T-cell (primary cell): ENCODE measurements at regions not wholly inside any gene's neighbourhood (a gene's known extent, or its start where the extent isn't known, plus 50 kb on each side); places are given as distances from the start of the nearest gene placed in this dataset.

ENCODE experiments used
- ATAC-seq, 4 experiments: fragments of 200-7000 bp in 3 of 4; fragments of 150-1000 bp in 1 of 4; cut with Tn5 transposase; replicated peaks in 1 of 4; 1 replicate in 3 of 4; 2 replicates in 1 of 4; pipeline ENCODE4 v1.10.0; 2021; ENCODE audit warnings: moderate library complexity in 3 of 4, mild to moderate bottlenecking in 2 of 4, moderate number of reproducible peaks in 1 of 4
- CTCF ChIA-PET, 2 donors: fragments of 300-600 bp; sonication (Branson Sonifier 250); formaldehyde crosslinking; loops; one replicate each; lab custom pipeline; 2022; ENCODE audit warnings: antibody characterized with exemption in 2 of 2; lab: Charles Lee
- POLR2A ChIA-PET, 2 donors: fragments of 300-600 bp; sonication (Branson Sonifier 250); formaldehyde crosslinking; loops; one replicate each; lab custom pipeline; 2022; ENCODE audit warnings: antibody characterized with exemption in 2 of 2; lab: Charles Lee
- DNase-seq, 35 experiments: peaks; one replicate each; pipeline versions ENCODE4 v3.0.0 to v3.0.0-alpha.2; 2013 to 2023
- H3K27ac ChIP-seq: one replicate; pipeline ENCODE4 v1.5.1; 2013; ENCODE audit warnings: low read length
- H3K27me3 ChIP-seq, 2 experiments: replicated peaks in 1 of 2; 1 replicate in 1 of 2; 2 replicates in 1 of 2; pipeline versions ENCODE4 v1.6.1 to v1.7.0; 2013; ENCODE audit warnings: low read length in 1 of 2, mixed read lengths in 1 of 2; ENCODE audit not compliant: control insufficient read depth in 2 of 2, insufficient read depth in 2 of 2; ENCODE audit errors: extremely low read depth in 1 of 2
- H3K36me3 ChIP-seq, 2 donors: 1 replicate in 1 of 2; 2 replicates in 1 of 2; pipeline versions ENCODE4 v1.6.1 to v1.7.0; 2013; ENCODE audit warnings: low read length in 1 of 2; ENCODE audit not compliant: control insufficient read depth in 2 of 2, insufficient read depth in 1 of 2; ENCODE audit errors: extremely low read depth in 1 of 2
- H3K4me1 ChIP-seq, 2 experiments: 1 replicate in 1 of 2; 2 replicates in 1 of 2; pipeline versions ENCODE4 v1.6.1 to v1.7.0; 2013; ENCODE audit warnings: low read length in 2 of 2, mixed read lengths in 1 of 2; ENCODE audit not compliant: insufficient read depth in 2 of 2, control insufficient read depth in 1 of 2; ENCODE audit errors: extremely low read depth in 1 of 2
- H3K4me3 ChIP-seq, 2 donors: 1 replicate in 1 of 2; 2 replicates in 1 of 2; pipeline versions ENCODE4 v1.5.1 to v1.7.0; 2013; ENCODE audit warnings: mild to moderate bottlenecking in 2 of 2, low read length in 1 of 2, moderate library complexity in 1 of 2; ENCODE audit not compliant: control insufficient read depth in 1 of 2; ENCODE audit errors: extremely low read depth in 1 of 2
- H3K9me3 ChIP-seq: 2 replicates; pipeline ENCODE4 v1.7.0; 2013
- H3K27ac Mint-ChIP-seq, 2 donors: one replicate each; pipeline ENCODE4 v1.8.0; 2020 to 2021; ENCODE audit warnings: mild to moderate bottlenecking in 2 of 2, mixed read lengths in 2 of 2
- H3K27me3 Mint-ChIP-seq, 2 donors: one replicate each; pipeline ENCODE4 v1.8.0; 2021 to 2022; ENCODE audit warnings: mixed read lengths in 2 of 2
- H3K36me3 Mint-ChIP-seq: one replicate; pipeline ENCODE4 v1.8.0; 2021; ENCODE audit warnings: mixed read lengths
- H3K4me1 Mint-ChIP-seq, 3 donors: one replicate each; pipeline ENCODE4 v1.8.0; 2020 to 2022; ENCODE audit warnings: mixed read lengths in 3 of 3, mild to moderate bottlenecking in 1 of 3
- H3K4me3 Mint-ChIP-seq, 3 donors: one replicate each; pipeline ENCODE4 v1.8.0; 2020 to 2022; ENCODE audit warnings: mild to moderate bottlenecking in 3 of 3, mixed read lengths in 3 of 3, moderate library complexity in 3 of 3
- H3K9me3 Mint-ChIP-seq, 3 donors: one replicate each; pipeline ENCODE4 v1.8.0; 2020 to 2022; ENCODE audit warnings: mixed read lengths in 3 of 3
- WGBS: methylation state at CpG from one replicate; pipeline ENCODE4 v1.1.5; 2013; ENCODE audit warnings: missing lambda C conversion rate; ENCODE audit not compliant: insufficient coverage; 5-methylcytosine and 5-hydroxymethylcytosine counted together

DNA sequence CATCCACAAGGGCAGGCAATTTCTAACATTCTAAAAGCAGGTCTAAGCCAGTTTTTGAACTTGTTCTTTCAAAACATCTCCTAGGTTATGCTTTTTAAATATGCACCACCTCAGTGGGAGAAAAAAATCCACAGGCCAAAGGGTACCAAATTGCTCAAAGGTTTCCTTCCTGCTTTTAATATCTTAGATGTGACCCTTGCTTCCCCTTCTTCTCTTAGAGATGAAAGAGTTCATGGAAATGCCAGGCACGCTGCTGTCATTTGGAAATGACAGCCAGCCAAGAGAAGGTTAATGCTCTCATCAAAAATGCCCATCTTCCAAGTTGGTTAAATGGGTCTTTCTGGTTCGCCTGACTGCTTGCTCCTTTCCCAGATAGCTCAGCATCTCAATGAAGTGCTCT is 497.1 kb downstream of the CD83 start:
- POLR2A ChIA-PET = interaction anchor here in 1 of 2 donors (0.7 kb wide), 1 partner anchor 10 kb away, joined by 3 read pairs; no protein-coding TSS in a partner anchor
- no peak overlapping the region for H3K4me3 Mint-ChIP-seq

DNA sequence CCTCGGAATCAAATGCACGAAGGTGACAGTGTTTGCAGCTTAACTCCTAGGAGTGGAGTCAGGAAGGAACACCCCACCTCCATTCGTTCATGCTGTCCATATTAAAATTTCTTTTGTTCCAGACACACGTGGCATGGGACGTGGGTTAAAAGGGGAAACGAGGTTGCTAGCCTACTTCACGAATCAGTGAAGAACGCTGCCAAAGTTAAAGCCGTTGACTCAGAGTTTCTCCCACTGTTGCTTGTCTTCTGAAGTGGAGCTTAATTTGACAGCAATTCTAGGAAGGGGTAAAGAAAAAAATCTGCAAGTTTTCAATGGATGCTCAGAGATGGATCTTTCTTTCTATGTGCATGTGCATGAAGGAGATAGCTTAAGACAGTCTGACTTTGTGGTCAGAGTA is 499.1 kb downstream of the CD83 start:
- POLR2A ChIA-PET = no interaction called here
- H3K4me3 Mint-ChIP-seq = no peak overlapping the region

More for the DNA sequence above, 497.1 kb downstream of the CD83 start:
- H3K4me1 Mint-ChIP-seq = peaks cover 0 to 16% (median 3%) of the 10 kb centered on the region in 3 donors
- Histone ChIP-seq H3K36me3 (no peaks in the 10 kb centered on the region), H3K4me3 (no peak overlapping the region), H3K27me3 (peaks cover 0 to 3% of the 10 kb centered on the region in 2 experiments), H3K9me3 (no peaks in the 10 kb centered on the region), H3K27ac (no peak overlapping the region), H3K4me1 (no peaks in the 10 kb centered on the region)
- DNase-seq = no peak
- no peak for ATAC-seq
- no peak overlapping the region for H3K27ac Mint-ChIP-seq
- no peaks in the 10 kb centered on the region for H3K36me3 Mint-ChIP-seq
- no peaks in the 10 kb centered on the region for H3K27me3 Mint-ChIP-seq
- peaks cover 4 to 10% (median 7%) of the 10 kb centered on the region in 3 donors for H3K9me3 Mint-ChIP-seq
- 78% methylated on average over 2 of the region's 2 CpGs for WGBS
- CTCF ChIA-PET = interaction anchor here in 1 of 2 donors (0.7 kb wide), 1 partner anchor 61 kb away, joined by 3 read pairs; no protein-coding TSS in a partner anchor

DNA sequence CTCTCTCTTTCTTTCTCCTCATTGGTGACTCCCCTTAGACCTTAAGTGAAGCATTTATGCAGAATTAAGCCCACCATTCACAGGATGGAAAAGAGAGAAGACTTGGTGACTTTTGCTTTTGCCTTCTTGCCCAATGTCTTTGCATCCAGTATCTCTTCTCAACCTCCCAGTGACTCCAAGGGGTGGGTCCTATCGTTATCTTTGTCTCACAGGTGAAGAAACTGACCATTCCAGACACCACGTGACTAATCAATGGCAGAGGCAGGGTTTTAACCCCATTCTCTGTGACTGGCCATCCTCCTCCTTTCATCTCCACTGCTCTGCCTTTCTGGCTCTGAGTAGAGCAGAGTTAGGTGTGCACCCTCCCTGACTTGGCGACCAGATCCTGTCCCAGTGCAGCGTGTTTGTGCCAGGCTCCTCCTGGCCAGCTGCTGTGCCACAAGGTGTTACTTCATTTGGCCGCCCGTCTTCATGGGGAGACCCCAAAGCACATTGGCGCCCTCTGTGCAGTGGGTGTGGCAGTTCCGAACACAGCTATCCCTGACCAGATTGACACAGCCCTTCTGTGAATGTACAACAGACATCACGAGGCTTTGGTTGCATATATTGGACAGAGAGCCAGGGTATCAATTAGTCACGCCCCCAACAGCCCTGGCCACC is 501.3 kb downstream of the CD83 start:
- H3K4me1 Mint-ChIP-seq = peaks cover 14 to 21% (median 21%) of the 10 kb centered on the region in 3 donors
- no peaks in the 10 kb centered on the region for H3K9me3 ChIP-seq
- no peaks in the 10 kb centered on the region for H3K36me3 ChIP-seq
- H3K4me3 ChIP-seq = no peak overlapping the region
- ChIA-PET CTCF (interaction anchor here (0.7 to 0.8 kb wide), 2 partner anchors 131 to 822 kb away, joined by 3 read pairs; no protein-coding TSS in a partner anchor), POLR2A (no interaction called here)
- H3K27ac Mint-ChIP-seq = no peak overlapping the region
- ATAC-seq (no peak), DNase-seq (no peak)
- H3K27me3 Mint-ChIP-seq = no peaks in the 10 kb centered on the region
- peaks cover 4 to 10% (median 7%) of the 10 kb centered on the region in 3 donors for H3K9me3 Mint-ChIP-seq
- H3K36me3 Mint-ChIP-seq = no peaks in the 10 kb centered on the region
- peaks cover 12 to 15% of the 10 kb centered on the region in 2 experiments for H3K4me1 ChIP-seq
- H3K27ac ChIP-seq = no peak overlapping the region
- peaks cover 0 to 6% of the 10 kb centered on the region in 2 experiments for H3K27me3 ChIP-seq
- WGBS = 92% methylated on average over 9 of the region's 10 CpGs
- no peak overlapping the region for H3K4me3 Mint-ChIP-seq

More for the DNA sequence above, 499.1 kb downstream of the CD83 start:
- H3K9me3 ChIP-seq = no peaks in the 10 kb centered on the region
- H3K36me3 ChIP-seq = no peaks in the 10 kb centered on the region
- peaks cover 0 to 6% of the 10 kb centered on the region in 2 experiments for H3K27me3 ChIP-seq
- peaks cover 6 to 17% (median 8%) of the 10 kb centered on the region in 3 donors for H3K4me1 Mint-ChIP-seq
- H3K4me3 ChIP-seq = no peak overlapping the region
- no peak for ATAC-seq
- no peaks in the 10 kb centered on the region for H3K36me3 Mint-ChIP-seq
- no peak overlapping the region for H3K27ac Mint-ChIP-seq
- CTCF ChIA-PET = no interaction called here
- H3K4me1 ChIP-seq = peaks cover 3 to 6% of the 10 kb centered on the region in 2 experiments
- no peak for DNase-seq
- no peak overlapping the region for H3K27ac ChIP-seq
- 37% methylated on average over 6 of the region's 9 CpGs for WGBS
- H3K27me3 Mint-ChIP-seq = no peaks in the 10 kb centered on the region
- H3K9me3 Mint-ChIP-seq = peaks cover 4 to 10% (median 7%) of the 10 kb centered on the region in 3 donors

DNA sequence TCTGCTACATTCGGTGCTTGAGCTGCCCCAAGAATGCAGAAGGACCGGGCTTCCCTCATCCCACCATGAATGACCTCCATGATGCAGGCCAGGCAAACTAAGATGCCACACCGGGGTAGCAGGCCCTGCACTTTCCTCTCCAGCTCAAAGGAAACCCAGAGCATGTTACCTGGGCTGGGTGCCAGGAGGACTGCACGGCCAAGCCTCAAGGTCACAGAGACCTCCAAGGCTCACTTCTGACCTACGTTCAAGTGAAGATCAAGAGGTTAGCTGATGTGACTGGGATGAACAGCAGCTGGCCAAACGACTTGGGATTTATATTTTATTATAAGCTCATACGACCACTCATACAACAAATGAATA is 501.8 kb downstream of the CD83 start:
- Mint-ChIP-seq H3K4me3 (no peak overlapping the region), H3K4me1 (peaks cover 14 to 21% (median 21%) of the 10 kb centered on the region in 3 donors), H3K36me3 (no peaks in the 10 kb centered on the region), H3K27me3 (no peaks in the 10 kb centered on the region), H3K9me3 (peaks cover 4 to 10% (median 7%) of the 10 kb centered on the region in 3 donors), H3K27ac (no peak overlapping the region)
- ATAC-seq (no peak), DNase-seq (no peak)
- ChIA-PET POLR2A (no interaction called here), CTCF (interaction anchor here (0.6 to 1.3 kb wide), 4 partner anchors 26 to 822 kb away, joined by 3 to 5 read pairs (median 3); no protein-coding TSS in a partner anchor)
- WGBS = 80% methylated on average over 2 of the region's 7 CpGs
- no peaks in the 10 kb centered on the region for H3K36me3 ChIP-seq
- H3K9me3 ChIP-seq = no peaks in the 10 kb centered on the region
- H3K27me3 ChIP-seq = peaks cover 0 to 6% of the 10 kb centered on the region in 2 experiments
- H3K4me1 ChIP-seq = peaks cover 12 to 15% of the 10 kb centered on the region in 2 experiments
- H3K27ac ChIP-seq = no peak overlapping the region
- H3K4me3 ChIP-seq = no peak overlapping the region

DNA sequence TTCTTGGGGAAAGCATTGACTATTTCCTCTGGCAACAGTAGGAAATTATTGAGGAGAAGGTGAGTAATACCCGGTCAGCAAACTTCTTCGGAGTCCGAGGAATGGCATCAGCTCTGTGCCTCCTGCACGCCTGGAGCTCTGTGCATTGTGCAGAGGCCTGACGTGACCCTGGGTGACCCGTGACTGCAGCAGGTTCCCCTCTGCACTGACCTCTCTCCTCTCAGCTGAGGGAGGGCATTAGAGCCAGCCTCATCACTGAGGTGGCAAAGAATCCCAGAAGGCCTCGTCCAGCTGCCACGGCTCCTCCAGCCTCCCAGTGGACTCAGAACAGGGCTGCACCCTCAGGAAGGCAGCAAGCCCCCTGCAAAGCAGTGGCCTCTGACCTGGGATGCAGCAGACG is 502.9 kb downstream of the CD83 start:
- WGBS = 81% methylated on average over 8 of the region's 9 CpGs
- peaks cover under 1 to 6% (median 4%) of the 10 kb centered on the region in 3 donors for H3K9me3 Mint-ChIP-seq
- no peaks in the 10 kb centered on the region for H3K36me3 ChIP-seq
- no peaks in the 10 kb centered on the region for H3K27me3 Mint-ChIP-seq
- peaks cover 14 to 21% (median 21%) of the 10 kb centered on the region in 3 donors for H3K4me1 Mint-ChIP-seq
- peaks cover 0 to 6% of the 10 kb centered on the region in 2 experiments for H3K27me3 ChIP-seq
- H3K4me3 Mint-ChIP-seq = no peak overlapping the region
- ChIA-PET POLR2A (no interaction called here), CTCF (interaction anchor here in 1 of 2 donors (1.3 kb wide), 1 partner anchor 25 kb away, joined by 5 read pairs; no protein-coding TSS in a partner anchor)
- H3K9me3 ChIP-seq = no peaks in the 10 kb centered on the region
- no peak overlapping the region for H3K27ac ChIP-seq
- ATAC-seq (no peak), DNase-seq (no peak)
- no peaks in the 10 kb centered on the region for H3K36me3 Mint-ChIP-seq
- no peak overlapping the region for H3K27ac Mint-ChIP-seq
- no peak overlapping the region for H3K4me3 ChIP-seq
- H3K4me1 ChIP-seq = peaks cover 12 to 15% of the 10 kb centered on the region in 2 experiments

DNA sequence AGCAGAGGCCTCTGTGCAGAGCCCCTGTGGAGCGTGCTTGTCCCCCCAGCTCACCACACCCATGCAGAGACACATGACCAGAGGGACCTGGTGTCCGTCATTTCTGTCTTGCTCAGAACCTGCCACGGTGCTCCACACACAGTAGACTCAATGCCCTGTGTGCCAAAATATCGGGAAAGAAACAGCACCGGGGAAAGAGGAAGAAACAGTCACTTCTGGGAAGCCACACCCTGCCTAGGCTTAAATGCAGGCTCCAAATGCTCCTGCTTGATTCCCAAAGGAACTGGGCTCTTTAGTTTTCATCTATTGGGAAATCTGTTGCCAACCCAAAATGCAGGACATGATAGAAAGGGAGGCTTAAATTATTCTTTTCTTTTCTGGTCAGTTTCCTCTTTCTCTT is 503.9 kb downstream of the CD83 start:
- Histone ChIP-seq H3K4me3 (no peak overlapping the region), H3K27ac (no peak overlapping the region), H3K36me3 (no peaks in the 10 kb centered on the region), H3K4me1 (peaks cover 12 to 15% of the 10 kb centered on the region in 2 experiments), H3K27me3 (peaks cover 0 to 6% of the 10 kb centered on the region in 2 experiments), H3K9me3 (no peaks in the 10 kb centered on the region)
- ATAC-seq (no peak), DNase-seq (no peak)
- Mint-ChIP-seq H3K4me1 (peaks cover 14 to 21% (median 20%) of the 10 kb centered on the region in 3 donors), H3K36me3 (no peaks in the 10 kb centered on the region), H3K27me3 (no peaks in the 10 kb centered on the region), H3K4me3 (peak overlapping the region in 1 of 3 donors; percentile 3), H3K9me3 (no peaks in the 10 kb centered on the region), H3K27ac (no peak overlapping the region)
- WGBS = 89% methylated on average over 3 of the region's 5 CpGs
- ChIA-PET CTCF (no interaction called here), POLR2A (no interaction called here)
